ENCODE measurements at regions not wholly inside any gene's neighbourhood (a gene's known extent, or its start where the extent isn't known, plus 50 kb on each side); places are given as distances from the start of the nearest gene placed in this dataset.
A peak's percentile ranks its signal among the peaks of the same experiment; 100 is the strongest.

DNA sequence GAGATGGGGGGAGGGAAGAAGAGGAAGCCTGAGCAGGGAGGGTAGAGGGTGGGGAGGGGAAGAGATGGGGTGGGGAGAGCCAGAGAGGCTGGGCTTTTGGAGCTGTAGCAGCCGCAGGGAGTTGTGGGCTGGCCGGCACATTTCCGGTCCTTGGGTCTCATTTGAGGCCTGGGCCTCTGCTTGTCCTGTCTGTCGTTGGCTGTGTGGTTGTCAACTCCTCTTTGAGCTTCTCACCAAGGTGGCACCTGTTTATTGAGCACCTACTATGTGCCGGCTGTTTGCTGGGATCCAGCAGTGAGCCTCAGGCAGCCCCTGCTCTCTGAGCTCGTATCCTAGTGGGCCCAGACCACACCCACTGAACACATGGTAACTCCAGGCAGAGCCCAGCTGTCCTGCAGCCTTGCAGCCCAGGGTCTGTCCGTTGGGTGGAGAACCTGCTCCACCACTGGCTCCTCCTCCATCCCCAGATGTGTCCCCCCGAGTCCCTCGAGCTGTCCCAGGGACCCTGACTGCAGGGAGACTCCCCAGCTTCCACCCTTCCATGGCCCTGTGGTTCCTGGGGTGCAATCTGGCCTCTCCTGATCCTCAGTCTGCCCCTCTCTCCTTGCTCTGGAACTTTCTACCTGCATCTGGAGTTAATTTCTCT lies 164.9 kb downstream of the IRF8 start:
- no peak for DNase-seq

DNA sequence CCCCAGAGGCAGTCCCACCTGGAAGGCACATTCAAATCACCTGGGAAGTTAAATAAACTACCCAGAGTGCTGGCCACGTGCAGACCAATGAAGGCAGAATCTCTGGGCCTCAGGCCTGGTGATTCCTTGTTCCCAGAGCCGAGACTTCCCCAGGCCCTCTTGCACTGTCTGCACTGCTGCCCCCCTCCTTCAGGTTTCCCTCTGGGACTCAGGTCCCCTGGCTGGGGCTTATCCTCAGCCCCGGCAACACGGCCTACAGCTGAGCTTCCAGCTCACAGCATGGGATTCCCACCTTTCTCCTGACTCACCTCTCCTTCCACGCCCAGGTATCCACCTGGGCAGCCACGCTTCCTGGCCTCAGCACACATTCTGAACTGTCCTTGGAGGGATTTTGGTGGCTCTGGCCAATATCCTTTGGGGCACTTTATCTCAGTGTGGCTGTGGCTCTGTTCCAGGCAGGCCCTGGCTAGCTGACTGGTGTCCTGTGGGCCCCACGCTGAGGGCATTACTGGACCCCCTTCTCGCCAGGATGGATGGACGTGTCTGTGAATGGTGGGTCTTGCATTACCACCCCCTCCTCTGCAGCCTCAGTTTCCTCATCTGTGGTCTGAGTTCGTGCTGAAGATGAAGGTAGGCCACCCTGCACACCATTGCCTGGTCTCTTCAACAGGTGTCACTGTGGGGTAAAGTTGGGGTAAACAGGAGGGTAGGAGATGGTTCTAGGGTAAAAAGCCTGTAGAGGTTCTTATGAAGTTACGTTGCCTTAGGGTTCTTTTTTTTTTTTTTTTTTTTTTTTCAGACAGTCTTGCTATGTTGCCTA lies 165.7 kb downstream of the IRF8 start:
- no peak for DNase-seq

DNA sequence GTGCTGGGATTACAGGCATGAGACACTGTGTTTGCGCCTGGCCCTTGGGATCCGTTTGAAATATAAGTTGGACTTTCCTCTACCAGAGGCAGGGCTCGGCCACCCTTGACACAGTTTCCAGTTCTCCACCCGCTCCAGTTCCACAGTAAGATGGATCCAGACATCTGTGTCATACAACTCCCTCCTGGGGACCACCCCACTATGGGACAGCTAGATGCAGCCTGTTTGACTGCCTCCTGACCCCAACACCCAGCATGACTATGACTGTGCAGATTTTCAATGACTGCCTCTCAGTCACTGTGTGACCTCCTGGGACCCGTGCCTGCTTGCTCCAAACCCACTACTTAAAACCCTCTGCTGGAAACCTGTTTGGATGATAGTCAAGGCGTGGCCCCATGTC lies 166.7 kb downstream of the IRF8 start:
- no peak for DNase-seq

DNA sequence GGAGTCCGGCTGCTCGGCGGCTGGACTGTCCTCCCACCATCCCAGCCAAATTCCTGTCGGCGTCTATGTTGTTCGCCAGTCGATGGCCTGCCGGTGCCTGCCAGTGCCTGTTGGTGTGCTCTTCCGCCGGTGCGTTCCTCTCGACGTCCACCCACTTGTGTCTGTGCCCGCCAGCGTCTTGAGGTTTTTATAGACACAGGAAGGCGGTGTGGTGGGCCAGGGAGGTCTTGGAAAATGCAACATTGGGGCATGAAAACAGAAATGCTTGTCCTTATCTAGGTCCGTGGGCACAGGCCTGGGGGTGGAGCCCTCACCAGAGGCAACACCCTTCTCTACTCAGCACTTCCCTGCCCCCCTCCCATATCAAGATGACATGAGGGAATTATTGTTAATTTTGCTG lies 167.8 kb downstream of the IRF8 start:
- no peak for DNase-seq

DNA sequence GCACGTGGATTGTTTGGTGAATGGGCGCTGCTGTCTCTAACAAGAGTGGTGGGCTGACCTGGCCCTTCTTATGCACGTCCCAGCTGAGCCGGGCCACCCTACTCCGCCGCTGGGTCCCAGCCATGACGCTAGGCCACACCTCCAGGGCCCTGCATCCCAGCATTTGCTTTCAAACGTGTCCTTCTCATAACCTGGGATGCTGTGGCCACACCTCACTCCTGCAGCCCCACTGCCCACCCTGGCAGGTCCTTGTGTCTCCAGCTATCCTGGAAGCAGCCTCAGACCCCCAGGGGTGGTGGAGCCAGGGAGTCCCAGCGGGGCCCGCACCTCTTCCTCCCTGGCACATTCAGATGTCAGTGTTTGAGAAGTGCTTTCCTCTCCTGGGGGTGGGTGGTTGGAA lies 168.6 kb downstream of the IRF8 start:
- no peak for DNase-seq

DNA sequence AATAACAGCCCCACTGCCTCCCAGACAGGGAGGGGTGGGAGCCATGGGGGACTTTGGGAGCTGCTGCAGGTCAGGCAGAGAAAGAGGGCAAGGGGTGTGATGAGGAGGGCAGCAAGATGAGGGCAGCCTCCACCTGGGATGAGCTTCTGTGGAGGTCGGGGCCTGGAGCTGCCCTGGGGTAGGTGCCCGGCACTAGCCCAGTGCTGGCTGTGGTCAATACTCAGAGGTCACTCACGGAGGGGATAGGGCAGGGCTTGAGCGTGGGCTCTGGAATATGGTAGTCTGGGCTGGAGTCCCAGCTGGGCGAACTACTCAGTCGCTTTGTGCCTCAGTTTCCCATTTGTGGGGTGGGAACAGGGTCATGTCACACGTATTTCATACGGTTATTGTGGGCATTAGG lies 169.0 kb downstream of the IRF8 start:
- no peak for DNase-seq

DNA sequence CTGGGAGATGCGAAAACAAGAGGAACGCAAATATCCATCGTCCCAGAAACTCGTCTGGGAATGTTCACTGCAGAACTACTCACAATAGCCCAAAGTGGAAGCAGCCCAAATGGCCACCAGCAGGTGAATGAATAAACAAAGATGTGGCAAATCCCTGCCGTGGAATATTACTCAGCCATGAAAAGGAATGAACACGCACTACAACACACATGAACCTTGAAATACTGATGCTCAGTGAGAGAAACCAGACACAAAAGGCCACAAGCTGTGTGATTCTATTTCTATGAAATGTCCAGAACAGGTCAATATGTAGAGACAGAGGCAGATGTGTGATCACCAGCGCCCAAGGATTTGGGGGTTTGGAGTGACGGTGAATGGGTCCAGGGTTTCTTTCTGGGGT lies 169.8 kb downstream of the IRF8 start:
- no peak for DNase-seq

DNA sequence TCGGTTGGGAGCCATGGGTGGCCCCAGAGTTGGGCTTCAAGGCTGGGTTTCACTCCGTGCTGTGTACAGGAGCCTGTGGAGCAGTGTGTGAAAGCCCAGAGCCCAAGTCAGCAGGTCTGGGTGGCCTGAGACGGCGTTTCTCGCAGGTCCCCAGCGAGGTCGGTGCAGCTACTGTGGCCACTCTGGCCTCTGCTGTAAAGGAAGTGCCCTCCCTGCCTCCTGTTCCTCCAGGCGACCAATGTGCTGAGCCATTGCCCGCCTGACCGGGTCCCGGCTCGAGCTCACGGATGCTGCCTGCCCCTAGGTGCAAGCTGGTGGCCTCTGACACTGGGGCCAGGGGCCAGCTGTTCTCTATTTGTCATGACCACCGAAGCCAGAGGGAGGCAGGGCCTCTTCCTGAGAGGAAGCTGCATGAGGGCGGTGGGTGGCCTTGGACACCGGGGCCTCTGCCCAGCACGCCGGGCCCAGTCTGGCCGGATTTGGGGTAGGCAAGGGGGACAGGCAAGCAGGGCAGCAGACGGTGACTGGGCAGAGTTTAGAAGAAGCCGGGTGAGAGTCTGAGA lies 170.9 kb downstream of the IRF8 start:
- no peak for DNase-seq

DNA sequence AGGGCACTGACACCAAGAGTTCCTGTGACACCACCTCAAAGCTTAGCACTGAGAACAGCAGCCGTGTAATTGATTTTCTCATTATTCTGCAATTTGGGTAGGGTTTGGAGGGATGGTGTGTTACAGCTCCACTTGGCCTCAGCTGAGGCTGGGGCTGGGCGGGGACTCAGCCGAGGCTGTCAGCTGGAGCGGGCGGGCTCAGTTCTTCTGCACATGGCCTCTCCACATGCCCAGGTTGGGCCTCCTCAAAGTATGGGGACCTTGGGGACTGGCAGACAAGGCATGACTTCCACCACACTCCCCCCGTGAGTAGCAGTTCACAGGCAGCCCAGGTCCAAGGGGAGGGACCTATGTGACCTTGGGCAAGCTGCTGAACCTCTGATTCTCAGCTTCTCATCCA lies 171.5 kb downstream of the IRF8 start:
- DNase-seq: no peak

DNA sequence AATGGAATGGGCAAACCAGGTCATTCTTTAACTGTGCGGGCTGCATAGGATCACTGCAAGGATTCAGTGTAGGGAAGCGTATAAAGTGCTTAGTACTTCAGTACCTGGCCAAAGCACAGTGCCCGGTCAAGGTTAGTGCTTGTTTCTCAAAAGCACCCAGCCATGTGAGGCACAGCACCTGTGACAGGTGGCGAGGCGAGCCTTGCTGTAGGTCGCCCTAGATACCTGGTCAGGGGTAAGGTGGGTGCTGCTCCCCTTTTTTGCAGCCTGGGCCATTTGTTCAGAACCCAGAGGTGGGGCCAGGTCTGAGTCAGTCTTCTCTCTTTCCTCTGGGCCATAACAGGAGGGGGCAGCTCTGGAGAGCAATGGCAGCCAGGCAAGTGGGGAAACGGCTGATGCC lies 172.0 kb downstream of the IRF8 start:
- DNase-seq: no peak

DNA sequence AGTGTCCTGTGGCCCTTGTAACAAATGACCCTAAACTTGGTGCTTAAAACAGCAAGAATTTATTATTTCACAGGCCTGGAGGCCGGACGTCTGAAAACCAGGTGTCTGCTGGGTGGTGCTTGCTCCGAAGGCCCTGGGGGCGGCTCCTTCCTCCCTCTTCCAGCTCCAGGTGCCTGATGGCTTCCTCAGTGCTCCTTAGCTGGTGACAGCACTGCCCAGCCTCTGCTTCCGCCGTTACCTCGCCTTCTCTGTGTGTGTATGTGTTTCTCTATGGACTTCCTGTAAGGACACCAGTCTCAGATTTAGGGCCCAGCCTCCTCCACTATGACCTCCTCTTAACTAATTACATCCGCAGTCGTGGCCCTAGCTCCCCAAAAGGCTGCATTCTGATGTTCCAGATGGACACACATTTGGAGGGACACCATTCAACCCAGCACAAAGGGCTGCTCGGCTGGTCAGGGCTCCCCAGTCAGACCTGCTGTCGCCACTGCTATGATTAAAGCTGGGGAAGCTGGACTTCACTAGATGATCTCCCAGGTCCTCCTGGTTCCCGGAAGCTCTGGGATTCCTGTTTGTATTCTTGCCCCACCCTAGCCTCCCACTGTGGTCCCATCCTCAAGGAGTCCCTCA lies 172.8 kb downstream of the IRF8 start:
- DNase-seq: no peak

DNA sequence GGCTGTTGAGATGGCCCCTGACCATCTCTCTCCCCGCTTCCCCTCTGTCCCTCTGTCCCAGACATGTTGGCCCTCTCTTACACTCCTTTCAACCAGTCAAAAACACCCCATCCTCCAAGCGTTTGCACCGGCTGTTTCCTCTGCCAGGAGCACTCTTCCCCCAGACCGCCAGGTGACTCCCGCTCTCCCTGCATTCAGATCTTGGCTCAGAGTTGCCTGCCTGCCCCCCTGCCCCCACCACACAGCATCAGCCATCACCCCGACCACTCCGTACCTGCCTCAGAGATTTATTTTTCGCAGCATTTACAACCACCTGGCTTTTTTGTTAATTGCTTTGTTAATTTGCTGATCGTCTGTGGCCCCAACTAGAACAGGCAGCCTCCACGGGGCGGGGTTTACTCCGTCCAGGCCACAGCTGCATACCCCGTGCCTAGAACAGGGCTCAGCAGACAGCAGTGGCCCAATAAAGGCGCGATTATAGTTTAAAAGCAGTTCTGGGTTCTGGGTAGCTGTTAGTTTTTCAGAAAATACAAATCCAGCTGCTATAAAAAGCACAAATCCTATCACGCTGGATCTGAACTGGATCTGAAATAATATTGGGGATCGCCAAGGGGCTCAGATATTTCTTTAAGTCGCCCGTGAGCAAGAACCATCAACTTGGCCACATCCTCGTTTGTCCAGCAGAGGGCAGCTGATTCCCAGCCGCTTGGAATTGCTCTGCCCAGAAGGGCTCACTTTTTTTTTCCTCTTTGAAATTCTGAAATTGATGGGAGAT lies 173.6 kb downstream of the IRF8 start:
- peak; percentile 7 for DNase-seq

DNA sequence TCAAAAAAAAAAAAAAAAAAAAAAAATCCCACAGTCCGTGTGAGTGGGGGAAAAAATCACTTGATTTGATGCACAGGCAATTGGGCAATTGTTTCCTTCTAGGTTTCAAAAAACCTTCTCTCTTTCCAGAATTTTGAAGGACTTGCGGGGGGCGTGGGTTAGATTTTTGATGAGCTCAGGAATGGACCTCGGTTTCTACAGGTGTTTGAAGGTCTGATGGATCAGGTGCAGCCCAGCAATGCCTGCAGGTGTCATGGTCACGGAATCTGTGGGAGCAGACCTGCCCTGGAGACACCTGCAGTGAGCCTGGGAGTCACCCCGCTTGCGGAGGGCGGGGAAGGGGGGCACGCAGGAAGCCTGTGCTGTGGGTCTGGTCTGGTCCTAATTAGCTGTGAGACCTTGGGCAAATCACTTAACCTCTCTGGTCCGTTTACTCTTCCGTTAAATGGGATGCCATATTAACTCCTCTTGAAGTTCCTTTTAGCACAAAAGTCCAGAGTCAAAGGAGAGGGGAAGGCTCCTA lies 174.2 kb downstream of the IRF8 start:
- no peak for DNase-seq

DNA sequence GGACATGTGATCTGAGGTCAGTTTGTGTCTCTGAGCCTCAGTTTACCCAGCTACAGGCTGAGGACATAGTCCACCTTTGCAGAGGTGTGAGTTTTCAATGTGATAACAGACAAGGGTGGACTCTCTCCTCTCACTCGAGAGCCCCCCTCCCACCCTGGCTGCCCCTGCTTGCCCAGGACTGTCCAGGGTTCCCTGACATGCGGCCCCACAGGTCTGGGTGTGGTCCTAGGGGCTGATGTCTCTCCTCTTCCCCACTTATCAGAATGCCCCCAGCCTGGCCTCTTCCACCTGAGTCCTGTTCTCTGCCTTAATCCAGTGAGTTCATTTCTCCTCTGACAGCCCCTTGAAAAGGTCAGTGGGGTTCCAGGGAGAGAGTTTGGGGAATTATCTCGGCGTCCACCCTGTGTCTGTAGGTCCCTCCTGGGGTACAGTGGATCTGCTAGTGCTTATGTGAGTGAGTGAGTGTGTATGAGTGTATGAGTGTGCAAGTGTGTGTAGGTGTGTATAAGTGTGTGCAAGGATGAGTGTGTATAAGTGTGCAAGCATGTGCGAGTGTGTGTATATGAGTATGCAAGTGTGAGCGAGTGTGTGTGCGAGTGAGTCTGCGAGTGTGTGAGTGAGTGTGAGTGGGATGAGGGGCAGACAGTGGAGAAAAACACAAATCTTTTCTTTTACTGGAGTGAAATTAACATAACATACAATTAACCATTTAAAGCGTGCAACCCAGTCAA lies 175.0 kb downstream of the IRF8 start:
- DNase-seq: no peak

DNA sequence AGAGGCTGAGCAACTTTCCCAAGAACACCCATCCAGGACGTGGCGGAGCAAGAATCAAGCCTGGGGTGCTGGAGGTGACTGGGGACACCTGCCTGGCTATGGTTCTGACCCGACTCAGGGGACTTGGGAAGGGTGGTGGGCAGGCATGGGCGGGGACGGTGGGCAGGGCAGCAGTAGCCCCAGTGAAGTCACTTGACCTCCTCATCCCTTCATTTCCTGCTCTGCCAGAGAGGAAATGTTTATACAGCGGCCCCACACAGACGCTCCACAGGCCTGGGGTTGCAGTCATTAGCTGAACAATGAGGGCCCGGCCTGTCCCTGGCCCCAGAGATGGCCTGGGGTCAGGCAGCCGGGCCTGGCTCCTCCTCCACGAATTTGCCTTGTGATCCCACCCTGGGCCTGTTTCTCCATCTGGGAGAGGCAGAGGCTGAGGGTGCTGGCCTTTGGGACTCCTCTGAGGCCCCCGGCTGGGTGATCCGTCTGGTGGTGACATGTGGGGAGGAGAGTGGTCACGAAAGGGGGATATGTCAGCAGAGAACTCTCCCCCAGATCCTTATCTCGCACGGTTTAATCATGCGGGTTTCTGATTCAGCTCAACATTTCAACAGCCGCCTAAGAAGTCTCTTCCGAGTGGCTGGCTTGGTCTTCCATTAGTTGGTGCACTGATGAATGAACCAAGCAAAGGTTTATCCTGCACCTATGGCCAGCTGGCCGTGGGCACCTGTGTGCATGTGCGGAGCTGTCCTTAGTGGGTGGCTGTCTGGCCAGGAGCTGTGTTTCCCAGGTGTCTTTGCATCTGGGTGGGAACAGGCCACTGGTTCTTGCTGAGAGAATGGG lies 175.9 kb downstream of the IRF8 start:
- no peak for DNase-seq

DNA sequence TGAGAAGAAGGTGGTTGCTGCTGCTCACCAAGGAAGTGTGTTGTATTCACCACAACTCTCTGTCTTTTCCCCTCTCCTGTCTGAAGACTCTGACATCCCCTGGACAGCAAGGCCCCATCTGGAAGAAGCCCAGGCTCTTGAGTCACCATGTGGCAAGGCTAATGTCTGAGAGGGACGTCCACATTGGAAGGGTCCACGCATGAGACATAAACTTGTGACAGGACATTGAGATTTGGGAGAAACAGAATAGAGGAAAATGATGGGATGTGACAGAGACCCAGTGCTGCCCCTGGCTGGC lies 176.5 kb downstream of the IRF8 start:
- no peak for DNase-seq

DNA sequence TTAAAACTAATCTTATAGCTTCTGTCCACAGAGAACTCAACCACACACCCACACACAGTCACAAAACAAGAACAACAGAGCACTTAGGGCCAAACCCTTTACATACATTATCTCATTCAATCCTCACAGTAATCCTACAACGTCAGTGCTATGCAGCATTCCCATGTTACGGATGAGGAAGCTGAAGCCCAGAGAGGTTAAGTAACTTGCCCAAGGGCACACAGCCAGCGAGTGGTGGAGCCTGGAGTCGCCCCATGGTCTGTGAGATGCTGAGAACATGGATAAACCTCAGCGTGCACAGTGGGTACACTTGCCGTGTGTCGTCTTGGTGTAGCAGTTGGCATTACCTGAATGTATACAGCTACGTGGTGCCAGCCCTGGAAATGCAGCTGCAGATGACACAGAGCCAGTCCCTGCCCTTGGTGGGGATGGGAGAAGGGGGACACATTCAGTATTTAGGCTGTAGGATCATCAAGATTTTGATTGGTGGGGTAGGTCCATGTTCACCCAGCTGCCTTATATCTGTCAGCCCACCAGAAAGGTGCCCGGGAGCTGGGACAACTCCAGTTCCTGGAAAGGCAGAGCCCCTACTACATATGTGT lies 177.0 kb downstream of the IRF8 start:
- no peak for DNase-seq

DNA sequence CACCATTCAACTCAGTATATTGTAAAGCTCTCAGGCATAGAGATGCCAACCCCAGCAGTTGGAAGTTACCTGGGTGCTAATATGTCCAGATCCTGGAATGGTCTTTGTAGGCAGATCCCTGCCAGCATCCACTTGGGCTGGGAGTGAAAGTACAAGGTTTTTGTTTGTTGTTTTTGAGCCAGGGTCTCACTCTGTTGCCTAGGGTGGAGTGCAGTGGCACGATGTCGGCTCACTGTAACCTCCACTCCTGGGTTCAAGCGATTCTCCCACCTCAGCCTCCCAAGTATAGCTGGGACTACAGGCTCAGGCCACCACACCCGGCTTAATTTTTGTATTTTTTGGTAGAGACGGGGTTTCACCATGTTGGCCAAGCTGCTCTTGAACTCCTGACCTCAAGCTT lies 177.6 kb downstream of the IRF8 start:
- DNase-seq: no peak

DNA sequence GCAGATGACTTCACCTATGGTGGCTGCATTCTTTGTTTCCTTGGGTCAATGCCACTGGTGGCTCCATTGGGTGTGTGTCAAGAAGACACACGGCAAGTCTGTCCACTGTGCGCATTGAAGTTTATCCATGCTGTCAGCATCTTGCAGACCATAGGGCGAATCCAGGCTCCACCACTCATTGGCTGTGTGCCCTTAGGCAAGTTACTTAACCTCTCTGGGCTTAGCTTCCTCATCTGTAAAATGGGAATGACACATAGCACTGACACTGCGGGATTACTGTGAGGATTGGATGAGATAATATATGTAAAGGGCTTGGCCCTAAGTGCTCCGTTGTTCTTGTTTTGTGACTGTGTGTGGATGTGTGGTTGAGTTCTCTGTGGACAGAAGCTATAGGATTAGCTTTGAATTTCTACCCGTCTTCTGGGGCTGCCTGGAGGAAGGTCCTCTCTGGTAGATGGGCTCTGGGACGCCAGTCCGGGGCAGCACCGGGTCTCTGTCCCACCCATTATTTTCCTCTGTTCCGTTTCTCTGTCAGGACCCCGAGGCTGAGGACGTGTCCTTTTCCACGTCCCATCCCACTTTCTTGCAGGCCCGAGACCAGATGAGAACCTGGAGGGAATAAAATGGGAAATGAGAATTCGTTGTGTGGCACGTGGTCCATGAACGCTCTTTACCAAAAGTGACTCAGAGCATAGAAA lies 178.4 kb downstream of the IRF8 start:
- no peak for DNase-seq

DNA sequence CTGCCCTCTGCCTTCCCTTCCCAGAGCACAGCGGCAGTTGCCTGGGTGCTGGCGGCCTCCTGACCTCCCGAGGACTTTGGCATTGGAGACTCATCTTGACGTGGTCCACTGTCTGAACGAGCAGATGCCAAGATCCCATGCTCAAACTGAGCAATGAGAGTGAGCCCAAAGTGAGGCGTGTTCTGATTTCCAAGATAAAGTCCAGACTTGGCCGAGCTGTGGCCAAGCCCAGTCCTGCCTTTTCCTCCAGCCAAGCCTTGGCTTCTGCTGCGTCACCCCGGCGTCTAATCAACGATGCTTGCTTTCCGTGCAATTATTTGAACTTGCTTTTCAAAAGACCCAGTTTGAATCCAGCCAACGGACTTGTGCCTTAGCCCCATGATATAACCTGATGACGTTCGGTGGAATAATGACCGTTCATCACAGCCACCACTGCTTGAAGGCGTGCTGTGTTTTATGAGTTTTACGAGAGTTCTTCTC lies 179.2 kb downstream of the IRF8 start:
- DNase-seq: no peak

All from stimulated activated naive CD4-positive, alpha-beta T cell treated with Interleukin-2 at 50 U/mL for 16 hours (primary cell).